ENCODE measurements at regions not wholly inside any gene's neighbourhood (a gene's known extent, or its start where the extent isn't known, plus 50 kb on each side); places are given as distances from the start of the nearest gene placed in this dataset.

- WGBS, 2 donors = 83 to 86% methylated on average over 2 to 5 of the region's 5 CpGs
- DNase-seq = no peak
- H3K4me1 ChIP-seq = no peaks in the 10 kb centered on the region
- TF ChIP-seq CTCF (IDR thresholded peaks at IDR 0.05) = no peak
- TF ChIP-seq POLR2A (IDR thresholded peaks at IDR 0.05) = no peak
- no peaks in the 10 kb centered on the region for H3K27me3 ChIP-seq
- H3K36me3 ChIP-seq = no peaks in the 10 kb centered on the region
- H3K4me3 ChIP-seq = no peak overlapping the region
- no peak overlapping the region for H3K27ac ChIP-seq
- intact Hi-C loops (cut with DNase I) = no loop called here
- H3K9me3 ChIP-seq = peaks cover 0 to 28% (median 4%) of the 10 kb centered on the region in 3 donors
These were observed 267.5 kb downstream of the ANKRD50 start for GRCh38 chr4:124445071-124445470.

- H3K4me1 ChIP-seq = no peaks in the 10 kb centered on the region
- H3K9me3 ChIP-seq = peaks cover 0 to 23% (median 0%) of the 10 kb centered on the region in 3 donors
- no peak for TF ChIP-seq POLR2A (IDR thresholded peaks at IDR 0.05)
- no peak for TF ChIP-seq CTCF (IDR thresholded peaks at IDR 0.05)
- no peak overlapping the region for H3K4me3 ChIP-seq
- 85 to 90% methylated on average over 1 of the region's 1 CpG for WGBS, 2 donors
- DNase-seq = no peak
- no peaks in the 10 kb centered on the region for H3K27me3 ChIP-seq
- intact Hi-C loops (cut with DNase I) = no loop called here
- H3K36me3 ChIP-seq = no peaks in the 10 kb centered on the region
- H3K27ac ChIP-seq = no peak overlapping the region
These were observed 262.7 kb downstream of the ANKRD50 start for GRCh38 chr4:124449881-124450280.

GRCh38 chr4:124450851-124451250, 261.7 kb downstream of the ANKRD50 start:
- no peak for DNase-seq
- Histone ChIP-seq H3K27me3 (no peaks in the 10 kb centered on the region), H3K27ac (no peak overlapping the region), H3K36me3 (no peaks in the 10 kb centered on the region), H3K9me3 (peaks cover 0 to 17% (median 0%) of the 10 kb centered on the region in 3 donors), H3K4me3 (no peak overlapping the region), H3K4me1 (no peaks in the 10 kb centered on the region)
- TF ChIP-seq POLR2A (IDR thresholded peaks at IDR 0.05) (no peak), CTCF (IDR thresholded peaks at IDR 0.05) (no peak)
- intact Hi-C loops (cut with DNase I) = no loop called here
- WGBS, 2 donors = 80% methylated on average over 2 of the region's 2 CpGs

- no peaks in the 10 kb centered on the region for H3K9me3 ChIP-seq
- no peaks in the 10 kb centered on the region for H3K36me3 ChIP-seq
- TF ChIP-seq POLR2A (IDR thresholded peaks at IDR 0.05) = no peak
- TF ChIP-seq CTCF (IDR thresholded peaks at IDR 0.05) = no peak
- no peaks in the 10 kb centered on the region for H3K4me1 ChIP-seq
- intact Hi-C loops (cut with DNase I) = no loop called here
- no peaks in the 10 kb centered on the region for H3K27me3 ChIP-seq
- H3K27ac ChIP-seq = no peak overlapping the region
- 76 to 80% methylated on average over 2 of the region's 2 CpGs for WGBS, 2 donors
- no peak for DNase-seq
- no peak overlapping the region for H3K4me3 ChIP-seq
These were observed 257.7 kb downstream of the ANKRD50 start for GRCh38 chr4:124454772-124455270.

- H3K9me3 ChIP-seq = peaks cover 0 to under 1% (median 0%) of the 10 kb centered on the region in 3 donors
- no peak overlapping the region for H3K4me3 ChIP-seq
- H3K27me3 ChIP-seq = no peaks in the 10 kb centered on the region
- intact Hi-C loops (cut with DNase I) = no loop called here
- H3K27ac ChIP-seq = no peak overlapping the region
- no peak for TF ChIP-seq POLR2A (IDR thresholded peaks at IDR 0.05)
- DNase-seq = no peak
- WGBS, 2 donors = 88 to 96% methylated on average over 3 of the region's 3 CpGs
- H3K36me3 ChIP-seq = no peaks in the 10 kb centered on the region
- H3K4me1 ChIP-seq = no peaks in the 10 kb centered on the region
These were observed 256.9 kb downstream of the ANKRD50 start for GRCh38 chr4:124455671-124456070.

All from esophagus squamous epithelium (tissue), 5 donors.